Transverse colon (tissue), 4 donors: ENCODE measurements at regions not wholly inside any gene's neighbourhood (a gene's known extent, or its start where the extent isn't known, plus 50 kb on each side); places are given as distances from the start of the nearest gene placed in this dataset.

Experiments
- DNase-seq: peaks from one replicate; pipeline ENCODE4 v3.0.0-alpha.2; 2019
- H3K27ac ChIP-seq, 4 donors: fragments of 200-600 bp; sonication (generic); 2 replicates each; pipeline ENCODE4 v1.5.1; 2016 to 2018; ENCODE audit warnings: inconsistent platforms in 4 of 4
- H3K27me3 ChIP-seq: fragments of 200-600 bp; sonication (generic); 2 replicates; pipeline ENCODE4 v1.5.1; 2017; ENCODE audit warnings: inconsistent platforms
- H3K36me3 ChIP-seq, 4 donors: fragments of 200-600 bp; sonication (generic); 2 replicates each; pipeline ENCODE4 v1.5.1; 2017 to 2019; ENCODE audit warnings: inconsistent platforms in 4 of 4
- H3K4me1 ChIP-seq, 4 donors: fragments of 200-600 bp; sonication (generic); 2 replicates each; pipeline ENCODE4 v1.5.1; 2017 to 2020; ENCODE audit warnings: inconsistent platforms in 4 of 4
- H3K4me3 ChIP-seq, 4 donors: fragments of 200-600 bp; sonication (generic); 1 replicate in 1 of 4; 2 replicates in 3 of 4; pipeline versions ENCODE4 v1.5.1 to v1.6.1; 2017 to 2019; ENCODE audit warnings: inconsistent platforms in 4 of 4
- H3K9me3 ChIP-seq, 2 donors: fragments of 200-600 bp; sonication (generic); 2 replicates each; pipeline ENCODE4 v1.5.1; 2017 to 2019; ENCODE audit warnings: inconsistent platforms in 2 of 2
- EP300 ChIP-seq: sonication (generic); formaldehyde crosslinking; IDR thresholded peaks from one replicate; pipeline ENCODE4 v1.6.1; 2017; ENCODE audit warnings: antibody characterized with exemption, low read depth
- POLR2A ChIP-seq: fragments of 450-650 bp; IDR thresholded peaks from one replicate; pipeline ENCODE4 v1.6.1; 2016; ENCODE audit warnings: antibody characterized with exemption, mild to moderate bottlenecking, moderate library complexity
- POLR2AphosphoS5 ChIP-seq, 3 donors: sonication (generic); formaldehyde crosslinking; IDR thresholded peaks; one replicate each; pipeline ENCODE4 v1.6.1; 2016; ENCODE audit warnings: antibody characterized with exemption in 3 of 3
- WGBS, 2 donors: methylation state at CpG; one replicate each; pipeline ENCODE4 v1.1.5; 2018; ENCODE audit warnings: low coverage in 1 of 2; 5-methylcytosine and 5-hydroxymethylcytosine counted together
- in situ Hi-C, 4 donors: fragments of 200-750 bp; cut with MboI; loops; one replicate each; pipeline versions ENCODE4 v1.15.0 to v1.15.1; 2017; ENCODE audit warnings: low sequenced_read_pairs in 3 of 4, low pct_ligation_motif_present in 1 of 4, low pct_unique_long_range_greater_than_20kb in 1 of 4
- intact Hi-C: fragments of 100-400 bp; cut with DNase I; formaldehyde crosslinking; loops from one replicate; pipeline ENCODE4 v1.15.1; 2023; ENCODE audit warnings: low total_unique reads
- TF ChIP-seq, protein P1 (sequence below), 5 experiments: fragments of 200-600 bp in 3 of 5; fragments of 450-650 bp in 2 of 5; sonication (generic) in 3 of 5; IDR thresholded peaks; 1 replicate in 2 of 5; 2 replicates in 3 of 5; pipeline ENCODE4 v1.5.1; 2016 to 2017; ENCODE audit warnings: antibody characterized with exemption in 5 of 5, inconsistent platforms in 3 of 5, mild to moderate bottlenecking in 2 of 5, moderate library complexity in 1 of 5

DNA sequence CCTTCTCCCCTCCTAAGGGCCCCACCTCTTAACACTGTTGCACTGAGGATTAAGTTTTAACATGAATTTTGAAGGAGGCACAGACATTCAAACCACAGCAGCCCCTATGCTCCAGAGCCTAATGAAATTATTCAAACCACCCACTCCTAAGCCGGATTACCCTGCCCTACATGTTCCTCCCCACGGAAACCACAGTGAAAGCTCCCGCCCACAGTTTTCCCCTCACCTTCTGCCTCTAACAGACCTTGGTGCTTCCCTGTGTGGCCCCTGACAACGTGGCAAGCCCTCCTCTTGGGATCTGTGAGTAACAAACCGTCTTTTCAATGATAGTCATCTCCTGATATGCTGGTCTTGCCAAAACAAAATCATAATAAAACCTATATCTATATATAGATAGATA is 74.8 kb downstream of the RIN2 start:
- TF ChIP-seq POLR2A (no peak), EP300 (no peak), POLR2AphosphoS5 (IDR thresholded peaks at IDR 0.05) (no peak)
- TF ChIP-seq, protein P1, sequence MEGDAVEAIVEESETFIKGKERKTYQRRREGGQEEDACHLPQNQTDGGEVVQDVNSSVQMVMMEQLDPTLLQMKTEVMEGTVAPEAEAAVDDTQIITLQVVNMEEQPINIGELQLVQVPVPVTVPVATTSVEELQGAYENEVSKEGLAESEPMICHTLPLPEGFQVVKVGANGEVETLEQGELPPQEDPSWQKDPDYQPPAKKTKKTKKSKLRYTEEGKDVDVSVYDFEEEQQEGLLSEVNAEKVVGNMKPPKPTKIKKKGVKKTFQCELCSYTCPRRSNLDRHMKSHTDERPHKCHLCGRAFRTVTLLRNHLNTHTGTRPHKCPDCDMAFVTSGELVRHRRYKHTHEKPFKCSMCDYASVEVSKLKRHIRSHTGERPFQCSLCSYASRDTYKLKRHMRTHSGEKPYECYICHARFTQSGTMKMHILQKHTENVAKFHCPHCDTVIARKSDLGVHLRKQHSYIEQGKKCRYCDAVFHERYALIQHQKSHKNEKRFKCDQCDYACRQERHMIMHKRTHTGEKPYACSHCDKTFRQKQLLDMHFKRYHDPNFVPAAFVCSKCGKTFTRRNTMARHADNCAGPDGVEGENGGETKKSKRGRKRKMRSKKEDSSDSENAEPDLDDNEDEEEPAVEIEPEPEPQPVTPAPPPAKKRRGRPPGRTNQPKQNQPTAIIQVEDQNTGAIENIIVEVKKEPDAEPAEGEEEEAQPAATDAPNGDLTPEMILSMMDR (IDR thresholded peaks at IDR 0.05) = no peak
- intact Hi-C loops = no loop called here
- Histone ChIP-seq H3K27me3 (no peaks in the 10 kb centered on the region), H3K9me3 (no peaks in the 10 kb centered on the region), H3K27ac (no peak overlapping the region), H3K4me1 (peaks cover 0 to 9% (median 3%) of the 10 kb centered on the region in 4 donors), H3K4me3 (no peak overlapping the region), H3K36me3 (no peaks in the 10 kb centered on the region)
- no peak for DNase-seq
- 52% methylated on average over 5 of the region's 5 CpGs; no CpG with 5 or more reads in 1 of the 2 donors for WGBS, 2 donors
- in situ Hi-C loops = no loop called here

GRCh38 chr20:19833395-19833794 is 75.3 kb downstream of the RIN2 start:
- in situ Hi-C loops = no loop called here

DNA sequence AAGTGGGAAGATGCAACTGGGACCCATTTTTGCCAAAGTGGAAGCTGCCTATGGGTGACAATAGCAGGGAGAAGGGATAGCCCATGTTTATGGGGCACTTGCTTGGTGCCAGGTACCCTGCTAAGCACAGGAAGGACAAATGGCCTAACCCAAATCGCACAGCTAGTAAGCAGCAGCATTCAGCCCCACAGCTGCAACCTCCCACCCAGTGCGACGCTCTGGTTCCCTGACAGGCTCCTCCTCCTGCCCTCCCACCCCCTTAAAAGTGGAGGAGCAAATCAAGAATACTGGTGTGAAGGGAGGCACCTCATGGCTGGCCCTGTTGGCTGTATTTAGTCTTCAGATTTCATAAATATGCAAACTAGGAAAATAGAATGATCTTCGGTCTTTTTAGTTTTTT is 76.2 kb downstream of the RIN2 start:
- Histone ChIP-seq H3K9me3 (no peaks in the 10 kb centered on the region), H3K36me3 (no peaks in the 10 kb centered on the region), H3K4me3 (no peak overlapping the region), H3K27me3 (no peaks in the 10 kb centered on the region), H3K27ac (no peak overlapping the region), H3K4me1 (peaks cover 0 to 9% (median 3%) of the 10 kb centered on the region in 4 donors)
- intact Hi-C loops (no loop called here), in situ Hi-C loops (no loop called here)
- DNase-seq = no peak
- WGBS, 2 donors = 81 to 100% methylated on average over 1 to 4 of the region's 4 CpGs
- TF ChIP-seq POLR2A (no peak), POLR2AphosphoS5 (IDR thresholded peaks at IDR 0.05) (no peak), EP300 (no peak)
- TF ChIP-seq, protein P1 (IDR thresholded peaks at IDR 0.05) = no peak

More at GRCh38 chr20:19833395-19833794, 75.3 kb downstream of the RIN2 start:
- Histone ChIP-seq H3K4me3 (no peak overlapping the region), H3K36me3 (no peaks in the 10 kb centered on the region), H3K27ac (no peak overlapping the region), H3K4me1 (peaks cover 0 to 9% (median 3%) of the 10 kb centered on the region in 4 donors), H3K27me3 (no peaks in the 10 kb centered on the region), H3K9me3 (no peaks in the 10 kb centered on the region)
- no peak for DNase-seq
- intact Hi-C loops = no loop called here
- WGBS, 2 donors = 68 to 74% methylated on average over 6 of the region's 6 CpGs
- TF ChIP-seq EP300 = no peak
- TF ChIP-seq POLR2AphosphoS5 (IDR thresholded peaks at IDR 0.05) = no peak
- TF ChIP-seq POLR2A = no peak
- TF ChIP-seq, protein P1 (IDR thresholded peaks at IDR 0.05) = no peak

- Histone ChIP-seq H3K9me3 (no peaks in the 10 kb centered on the region), H3K27me3 (no peaks in the 10 kb centered on the region), H3K27ac (no peak overlapping the region), H3K4me1 (peaks cover 0 to 9% (median 3%) of the 10 kb centered on the region in 4 donors), H3K36me3 (no peaks in the 10 kb centered on the region), H3K4me3 (no peak overlapping the region)
- in situ Hi-C loops (no loop called here), intact Hi-C loops (no loop called here)
- no peak for TF ChIP-seq POLR2A
- TF ChIP-seq, protein P1 (IDR thresholded peaks at IDR 0.05) = no peak
- no peak for TF ChIP-seq EP300
- WGBS, 2 donors = 95 to 100% methylated on average over 1 of the region's 1 CpG
- DNase-seq = no peak
These were observed 76.7 kb downstream of the RIN2 start for GRCh38 chr20:19834783-19835182.
